Keratinocyte (primary cell): ENCODE measurements at regions not wholly inside any gene's neighbourhood (a gene's known extent, or its start where the extent isn't known, plus 50 kb on each side); places are given as distances from the start of the nearest gene placed in this dataset.

Experiments
- DNase-seq: peaks from one replicate; pipeline ENCODE4 v3.0.0-alpha.2; 2011; ENCODE audit warnings: low read depth, missing footprints, low spot score
- FAIRE-seq: peaks from 2 replicates; lab custom pipeline; 2011; peaks lifted over from hg19 to GRCh38; lab: Jason Lieb, UNC
- H2AFZ ChIP-seq: 2 replicates; pipeline ENCODE4 v1.6.0; 2012; ENCODE audit warnings: low read length, control low read depth, inconsistent platforms; ENCODE audit not compliant: control insufficient read depth
- H3K27ac ChIP-seq: 2 replicates; pipeline ENCODE4 v1.5.1; 2011; ENCODE audit warnings: low read length; ENCODE audit not compliant: control insufficient read depth, insufficient read depth
- H3K27me3 ChIP-seq: 3 replicates; pipeline ENCODE4 v1.6.0; 2011; ENCODE audit warnings: low read length; ENCODE audit not compliant: control insufficient read depth, insufficient read depth; ENCODE audit errors: extremely low read depth
- H3K36me3 ChIP-seq, 2 experiments: 2 replicates in 1 of 2; 3 replicates in 1 of 2; pipeline ENCODE4 v1.5.1; 2011; ENCODE audit warnings: low read length in 2 of 2, mild to moderate bottlenecking in 1 of 2; ENCODE audit not compliant: control insufficient read depth in 2 of 2, insufficient read depth in 2 of 2; ENCODE audit errors: extremely low read depth in 1 of 2
- H3K4me1 ChIP-seq: 3 replicates; pipeline ENCODE4 v1.5.1; 2011; ENCODE audit warnings: low read length; ENCODE audit not compliant: control insufficient read depth, insufficient read depth; ENCODE audit errors: extremely low read depth
- H3K4me2 ChIP-seq: 3 replicates; pipeline ENCODE4 v1.6.0; 2011; ENCODE audit warnings: low read depth, low read length; ENCODE audit not compliant: control insufficient read depth, insufficient read depth; ENCODE audit errors: extremely low read depth
- H3K4me3 ChIP-seq, 3 experiments: fragments of 200-600 bp in 1 of 3; sonication (generic) in 1 of 3; 2 replicates in 2 of 3; 3 replicates in 1 of 3; pipeline ENCODE4 v1.5.1; 2011 to 2016; ENCODE audit warnings: low read length in 3 of 3, mild to moderate bottlenecking in 3 of 3, control low read depth in 2 of 3, inconsistent platforms in 1 of 3, low read depth in 1 of 3, mixed read lengths in 1 of 3, mixed run types in 1 of 3, moderate library complexity in 1 of 3; ENCODE audit not compliant: control insufficient read depth in 2 of 3, insufficient read depth in 2 of 3; ENCODE audit errors: extremely low read depth in 1 of 3
- H3K79me2 ChIP-seq: 2 replicates; pipeline ENCODE4 v1.6.0; 2012; ENCODE audit warnings: low read length; ENCODE audit not compliant: control insufficient read depth, insufficient read depth
- H3K9ac ChIP-seq: 3 replicates; pipeline ENCODE4 v1.6.0; 2011; ENCODE audit warnings: low read length; ENCODE audit not compliant: control insufficient read depth, insufficient read depth; ENCODE audit errors: extremely low read depth
- H3K9me1 ChIP-seq: 3 replicates; pipeline ENCODE4 v1.6.0; 2011; ENCODE audit warnings: low read length; ENCODE audit not compliant: control insufficient read depth, insufficient read depth; ENCODE audit errors: extremely low read depth
- H3K9me3 ChIP-seq: 2 replicates; pipeline ENCODE4 v1.5.1; 2012; ENCODE audit warnings: low read depth, low read length; ENCODE audit not compliant: control insufficient read depth
- H4K20me1 ChIP-seq: 3 replicates; pipeline ENCODE4 v1.6.0; 2011; ENCODE audit warnings: low read length; ENCODE audit not compliant: control insufficient read depth, insufficient read depth; ENCODE audit errors: extremely low read depth
- CTCF ChIP-seq, 3 experiments: IDR thresholded peaks in 1 of 3; conservative IDR thresholded peaks in 1 of 3; optimal IDR thresholded peaks in 1 of 3; 2 replicates in 2 of 3; 3 replicates in 1 of 3; pipeline versions ENCODE3 to v1.5.1; 2011; ENCODE audit warnings: low read length in 3 of 3, mild to moderate bottlenecking in 3 of 3, moderate library complexity in 2 of 3, control low read depth in 1 of 3, inconsistent platforms in 1 of 3; ENCODE audit not compliant: insufficient read depth in 2 of 3; ENCODE audit errors: extremely low read depth in 1 of 3
- EZH2 ChIP-seq: IDR thresholded peaks from one replicate; pipeline ENCODE4 v1.6.1; 2012; ENCODE audit warnings: inconsistent platforms, mild to moderate bottlenecking, low read length, moderate library complexity
- dilution Hi-C: fragments of 300-500 bp; cut with MboI; formaldehyde crosslinking; loops from one replicate; pipeline ENCODE4 v1.7.0; 2020; ENCODE audit warnings: low sequenced_read_pairs; ENCODE audit not compliant: extremely low pct_ligation_motif_present

- no peaks in the 10 kb centered on the region for H3K36me3 ChIP-seq
- H3K9me3 ChIP-seq: no peaks in the 10 kb centered on the region
- no peaks in the 10 kb centered on the region for H3K79me2 ChIP-seq
- H3K4me1 ChIP-seq: no peaks in the 10 kb centered on the region
- no peak overlapping the region for H3K9ac ChIP-seq
- FAIRE-seq: no peak
- no peak overlapping the region for H3K4me2 ChIP-seq
- dilution Hi-C loops: no loop called here
- H3K27me3 ChIP-seq: no peaks in the 10 kb centered on the region
- H3K4me3 ChIP-seq: no peak overlapping the region
- no peak overlapping the region for H3K27ac ChIP-seq
- H2AFZ ChIP-seq: no peak overlapping the region
- no peak for DNase-seq
- TF ChIP-seq CTCF (optimal IDR thresholded peaks at IDR 0.05 in 1 of 3, IDR thresholded peaks at IDR 0.05 in 1 of 3, conservative IDR thresholded peaks at IDR 0.05 in 1 of 3; ENCODE audit: extremely low read depth in 1 of 3, insufficient read depth in 2 of 3, low read length in 3 of 3) (no peak), EZH2 (no peak)
- no peaks in the 10 kb centered on the region for H3K9me1 ChIP-seq
- H4K20me1 ChIP-seq: no peaks in the 10 kb centered on the region
Observed at GRCh38 chr12:91422127-91422526, 239.5 kb upstream of the DCN start.

- FAIRE-seq (no peak), DNase-seq (no peak)
- Histone ChIP-seq H3K4me3 (no peak overlapping the region), H3K27ac (no peak overlapping the region), H2AFZ (no peak overlapping the region), H3K27me3 (no peaks in the 10 kb centered on the region), H3K9ac (no peak overlapping the region), H4K20me1 (no peaks in the 10 kb centered on the region), H3K9me1 (no peaks in the 10 kb centered on the region), H3K79me2 (no peaks in the 10 kb centered on the region), H3K4me2 (no peak overlapping the region), H3K4me1 (no peaks in the 10 kb centered on the region), H3K36me3 (no peaks in the 10 kb centered on the region), H3K9me3 (no peaks in the 10 kb centered on the region)
- dilution Hi-C loops: no loop called here
- TF ChIP-seq CTCF (optimal IDR thresholded peaks at IDR 0.05 in 1 of 3, IDR thresholded peaks at IDR 0.05 in 1 of 3, conservative IDR thresholded peaks at IDR 0.05 in 1 of 3; ENCODE audit: extremely low read depth in 1 of 3, insufficient read depth in 2 of 3, low read length in 3 of 3): no peak
Observed at GRCh38 chr12:91419809-91420208, 237.2 kb upstream of the DCN start.
